ENCODE measurements at regions not wholly inside any gene's neighbourhood (a gene's known extent, or its start where the extent isn't known, plus 50 kb on each side); places are given as distances from the start of the nearest gene placed in this dataset.
"Not testable (repeated sequence)": the region's sequence is repeated elsewhere in the genome, so short reads cannot be mapped to it uniquely, and the experiment has no call there.

GRCh38 chr3:118637846-118638245, 396.8 kb downstream of the IGSF11 start:
- FAIRE-seq (no peak), DNase-seq (no peak)
- Histone ChIP-seq H3K9ac (ENCODE audit: low read length in 3 of 3) (no peak overlapping the region), H3K9me3 (ENCODE audit: control insufficient read depth in 2 of 3, insufficient read depth in 1 of 3, low read length in 3 of 3) (no peaks in the 10 kb centered on the region), H3K4me3 (ENCODE audit: low read length in 3 of 3) (no peak overlapping the region), H3K4me1 (ENCODE audit: control insufficient read depth in 2 of 3, insufficient read depth in 2 of 3, low read depth in 1 of 3, low read length in 3 of 3) (no peaks in the 10 kb centered on the region), H3K36me3 (ENCODE audit: control insufficient read depth in 2 of 3, insufficient read depth in 3 of 3, low read length in 3 of 3) (no peaks in the 10 kb centered on the region), H3K27me3 (ENCODE audit: control insufficient read depth, insufficient read depth, low read length) (no peaks in the 10 kb centered on the region), H3K27ac (ENCODE audit: low read depth in 2 of 2, low read length in 2 of 2) (no peak overlapping the region)
- TF ChIP-seq, protein P1, sequence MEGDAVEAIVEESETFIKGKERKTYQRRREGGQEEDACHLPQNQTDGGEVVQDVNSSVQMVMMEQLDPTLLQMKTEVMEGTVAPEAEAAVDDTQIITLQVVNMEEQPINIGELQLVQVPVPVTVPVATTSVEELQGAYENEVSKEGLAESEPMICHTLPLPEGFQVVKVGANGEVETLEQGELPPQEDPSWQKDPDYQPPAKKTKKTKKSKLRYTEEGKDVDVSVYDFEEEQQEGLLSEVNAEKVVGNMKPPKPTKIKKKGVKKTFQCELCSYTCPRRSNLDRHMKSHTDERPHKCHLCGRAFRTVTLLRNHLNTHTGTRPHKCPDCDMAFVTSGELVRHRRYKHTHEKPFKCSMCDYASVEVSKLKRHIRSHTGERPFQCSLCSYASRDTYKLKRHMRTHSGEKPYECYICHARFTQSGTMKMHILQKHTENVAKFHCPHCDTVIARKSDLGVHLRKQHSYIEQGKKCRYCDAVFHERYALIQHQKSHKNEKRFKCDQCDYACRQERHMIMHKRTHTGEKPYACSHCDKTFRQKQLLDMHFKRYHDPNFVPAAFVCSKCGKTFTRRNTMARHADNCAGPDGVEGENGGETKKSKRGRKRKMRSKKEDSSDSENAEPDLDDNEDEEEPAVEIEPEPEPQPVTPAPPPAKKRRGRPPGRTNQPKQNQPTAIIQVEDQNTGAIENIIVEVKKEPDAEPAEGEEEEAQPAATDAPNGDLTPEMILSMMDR (IDR thresholded peaks at IDR 0.05; ENCODE audit: borderline replicate concordance, extremely low read depth, insufficient read depth), result no peak
- intact Hi-C loops (cut with DNase I), result no loop called here

GRCh38 chr3:118641608-118642007, 393.0 kb downstream of the IGSF11 start:
- TF ChIP-seq, protein P1 (IDR thresholded peaks at IDR 0.05; ENCODE audit: borderline replicate concordance, extremely low read depth, insufficient read depth), result no peak
- intact Hi-C loops (cut with DNase I), result no loop called here
- peak in 4 of 5 donors; percentile 39 to 67 (median 42) for DNase-seq

GRCh38 chr3:118671192-118671591, 363.5 kb downstream of the IGSF11 start:
- Histone ChIP-seq H3K9me3 (ENCODE audit: control insufficient read depth in 2 of 3, insufficient read depth in 1 of 3, low read length in 3 of 3) (no peaks in the 10 kb centered on the region), H3K4me3 (ENCODE audit: low read length in 3 of 3) (no peak overlapping the region), H3K27me3 (ENCODE audit: control insufficient read depth, insufficient read depth, low read length) (no peaks in the 10 kb centered on the region), H3K36me3 (ENCODE audit: control insufficient read depth in 2 of 3, insufficient read depth in 3 of 3, low read length in 3 of 3) (no peaks in the 10 kb centered on the region), H3K27ac (ENCODE audit: low read depth in 2 of 2, low read length in 2 of 2) (no peak overlapping the region), H3K9ac (ENCODE audit: low read length in 3 of 3) (no peak overlapping the region), H3K4me1 (ENCODE audit: control insufficient read depth in 2 of 3, insufficient read depth in 2 of 3, low read depth in 1 of 3, low read length in 3 of 3) (no peaks in the 10 kb centered on the region)
- FAIRE-seq (no peak), DNase-seq (no peak)
- TF ChIP-seq, protein P1 (IDR thresholded peaks at IDR 0.05; ENCODE audit: borderline replicate concordance, extremely low read depth, insufficient read depth), result no peak
- intact Hi-C loops (cut with DNase I), result no loop called here

More at GRCh38 chr3:118641608-118642007, 393.0 kb downstream of the IGSF11 start:
- FAIRE-seq, result no peak
- H3K36me3 ChIP-seq (ENCODE audit: control insufficient read depth in 2 of 3, insufficient read depth in 3 of 3, low read length in 3 of 3), result no peaks in the 10 kb centered on the region
- no peaks in the 10 kb centered on the region for H3K27me3 ChIP-seq (ENCODE audit: control insufficient read depth, insufficient read depth, low read length)
- H3K9me3 ChIP-seq (ENCODE audit: control insufficient read depth in 2 of 3, insufficient read depth in 1 of 3, low read length in 3 of 3), result no peaks in the 10 kb centered on the region
- H3K4me3 ChIP-seq (ENCODE audit: low read length in 3 of 3), result no peak overlapping the region
- H3K4me1 ChIP-seq (ENCODE audit: control insufficient read depth in 2 of 3, insufficient read depth in 2 of 3, low read depth in 1 of 3, low read length in 3 of 3), result no peaks in the 10 kb centered on the region
- no peak overlapping the region for H3K9ac ChIP-seq (ENCODE audit: low read length in 3 of 3)
- H3K27ac ChIP-seq (ENCODE audit: low read depth in 2 of 2, low read length in 2 of 2), result no peak overlapping the region

- H3K4me1 ChIP-seq (ENCODE audit: control insufficient read depth in 2 of 3, insufficient read depth in 2 of 3, low read depth in 1 of 3, low read length in 3 of 3), result no peaks in the 10 kb centered on the region
- DNase-seq (no peak), FAIRE-seq (no peak)
- no peaks in the 10 kb centered on the region for H3K36me3 ChIP-seq (ENCODE audit: control insufficient read depth in 2 of 3, insufficient read depth in 3 of 3, low read length in 3 of 3)
- H3K9ac ChIP-seq (ENCODE audit: low read length in 3 of 3), result no peak overlapping the region
- no peaks in the 10 kb centered on the region for H3K27me3 ChIP-seq (ENCODE audit: control insufficient read depth, insufficient read depth, low read length)
- no peaks in the 10 kb centered on the region for H3K9me3 ChIP-seq (ENCODE audit: control insufficient read depth in 2 of 3, insufficient read depth in 1 of 3, low read length in 3 of 3)
- H3K27ac ChIP-seq (ENCODE audit: low read depth in 2 of 2, low read length in 2 of 2), result no peak overlapping the region
- no peak overlapping the region for H3K4me3 ChIP-seq (ENCODE audit: low read length in 3 of 3)
- intact Hi-C loops (cut with DNase I), result no loop called here
- TF ChIP-seq, protein P1 (IDR thresholded peaks at IDR 0.05; ENCODE audit: borderline replicate concordance, extremely low read depth, insufficient read depth), result no peak
These were observed 359.3 kb downstream of the IGSF11 start for GRCh38 chr3:118675305-118675704.

- H3K36me3 ChIP-seq (ENCODE audit: control insufficient read depth in 2 of 3, insufficient read depth in 3 of 3, low read length in 3 of 3); H3K27me3 ChIP-seq (ENCODE audit: control insufficient read depth, insufficient read depth, low read length); H3K9me3 ChIP-seq (ENCODE audit: control insufficient read depth in 2 of 3, insufficient read depth in 1 of 3, low read length in 3 of 3); H3K9ac ChIP-seq (ENCODE audit: low read length in 3 of 3); intact Hi-C loops (cut with DNase I); DNase-seq; H3K27ac ChIP-seq (ENCODE audit: low read depth in 2 of 2, low read length in 2 of 2); H3K4me3 ChIP-seq (ENCODE audit: low read length in 3 of 3); H3K4me1 ChIP-seq (ENCODE audit: control insufficient read depth in 2 of 3, insufficient read depth in 2 of 3, low read depth in 1 of 3, low read length in 3 of 3); FAIRE-seq: not testable (repeated sequence)
These were observed 356.0 kb downstream of the IGSF11 start for GRCh38 chr3:118678663-118679062.

All from kidney (tissue), 13 donors.